Astrocyte (in vitro differentiated cells and primary cell): ENCODE measurements at regions not wholly inside any gene's neighbourhood (a gene's known extent, or its start where the extent isn't known, plus 50 kb on each side); places are given as distances from the start of the nearest gene placed in this dataset.

Experiments
- DNase-seq: peaks from one replicate; pipeline ENCODE4 v3.0.0-alpha.2; 2010; ENCODE audit warnings: low read depth
- FAIRE-seq: peaks from 2 replicates; lab custom pipeline; 2011; peaks lifted over from hg19 to GRCh38; lab: Jason Lieb, UNC
- H2AFZ ChIP-seq: 2 replicates; pipeline ENCODE4 v1.6.0; 2012; ENCODE audit warnings: low read depth, low read length, inconsistent platforms
- H3K27ac ChIP-seq: 2 replicates; pipeline ENCODE4 v1.5.1; 2011; ENCODE audit warnings: low read depth, low read length, inconsistent platforms
- H3K27me3 ChIP-seq: 2 replicates; pipeline ENCODE4 v1.6.0; 2011; ENCODE audit warnings: low read length, inconsistent platforms; ENCODE audit not compliant: insufficient read depth
- H3K36me3 ChIP-seq: 2 replicates; pipeline ENCODE4 v1.5.1; 2011; ENCODE audit warnings: low read length, inconsistent platforms; ENCODE audit not compliant: insufficient read depth
- H3K4me1 ChIP-seq: 2 replicates; pipeline ENCODE4 v1.5.1; 2011; ENCODE audit warnings: low read length, inconsistent platforms; ENCODE audit not compliant: insufficient read depth
- H3K4me2 ChIP-seq: 2 replicates; pipeline ENCODE4 v1.6.0; 2012; ENCODE audit warnings: low read length, inconsistent platforms
- H3K4me3 ChIP-seq: 2 replicates; pipeline ENCODE4 v1.5.1; 2011; ENCODE audit warnings: low read depth, mild to moderate bottlenecking, low read length, inconsistent platforms; ENCODE audit not compliant: insufficient read depth
- H3K79me2 ChIP-seq: 2 replicates; pipeline ENCODE4 v1.6.0; 2012; ENCODE audit warnings: mild to moderate bottlenecking, low read length, inconsistent platforms; ENCODE audit not compliant: insufficient read depth
- H3K9ac ChIP-seq: 2 replicates; pipeline ENCODE4 v1.6.0; 2012; ENCODE audit warnings: mild to moderate bottlenecking, low read length, inconsistent platforms
- H3K9me3 ChIP-seq: 2 replicates; pipeline ENCODE4 v1.5.1; 2012; ENCODE audit warnings: low read depth, mild to moderate bottlenecking, low read length, inconsistent platforms; ENCODE audit not compliant: insufficient read depth
- H4K20me1 ChIP-seq: 2 replicates; pipeline ENCODE4 v1.6.0; 2012; ENCODE audit warnings: low read length, inconsistent platforms; ENCODE audit not compliant: insufficient read depth
- H3K27ac Mint-ChIP-seq: one replicate; pipeline ENCODE4 v1.8.0; 2021; ENCODE audit warnings: mild to moderate bottlenecking, mixed read lengths; ENCODE audit not compliant: unreplicated experiment
- H3K27me3 Mint-ChIP-seq: one replicate; pipeline ENCODE4 v1.8.0; 2021; ENCODE audit warnings: low read depth, mixed read lengths; ENCODE audit not compliant: unreplicated experiment
- H3K36me3 Mint-ChIP-seq: one replicate; pipeline ENCODE4 v1.8.0; 2021; ENCODE audit warnings: low read depth, mixed read lengths; ENCODE audit not compliant: unreplicated experiment
- H3K4me1 Mint-ChIP-seq: one replicate; pipeline ENCODE4 v1.8.0; 2021; ENCODE audit warnings: low read depth, mixed read lengths; ENCODE audit not compliant: unreplicated experiment
- H3K4me3 Mint-ChIP-seq: one replicate; pipeline ENCODE4 v1.8.0; 2021; ENCODE audit warnings: mild to moderate bottlenecking, moderate library complexity, mixed read lengths; ENCODE audit not compliant: unreplicated experiment
- H3K9me3 Mint-ChIP-seq: one replicate; pipeline ENCODE4 v1.8.0; 2021; ENCODE audit warnings: mild to moderate bottlenecking, mixed read lengths; ENCODE audit not compliant: unreplicated experiment
- EZH2 ChIP-seq: IDR thresholded peaks from 2 replicates; pipeline ENCODE4 v1.6.1; 2012; ENCODE audit warnings: mild to moderate bottlenecking, low read length, inconsistent platforms; ENCODE audit not compliant: insufficient read depth
- TF ChIP-seq, protein P1 (sequence below): IDR thresholded peaks from 2 replicates; pipeline ENCODE4 v1.5.1; 2011; ENCODE audit warnings: low read depth, mild to moderate bottlenecking, inconsistent platforms, low read length, moderate library complexity; ENCODE audit not compliant: insufficient read depth

DNA sequence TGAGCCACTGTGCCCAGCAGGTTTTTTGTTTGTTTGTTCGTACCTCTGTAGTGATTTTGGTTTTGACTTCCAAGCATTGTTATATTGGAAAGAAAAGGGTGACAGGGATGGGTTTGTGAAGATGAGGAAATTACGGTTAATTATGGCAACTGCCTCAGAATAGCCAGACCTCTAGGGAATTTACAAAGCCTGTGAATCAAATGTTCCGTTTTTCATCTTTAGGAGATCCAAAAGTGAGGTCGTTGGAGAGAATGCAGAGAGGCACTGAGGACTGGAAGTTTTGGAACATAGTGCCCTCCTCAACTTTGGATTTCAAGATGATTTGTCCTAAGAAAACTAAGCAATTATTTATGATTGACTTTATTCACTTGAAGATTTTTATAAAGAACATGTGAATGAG is 54.5 kb upstream of the EVL start:
- FAIRE-seq (no peak), DNase-seq (no peak)
- H3K27ac Mint-ChIP-seq: no peak overlapping the region
- peaks cover 3% of the 10 kb centered on the region for H3K4me1 Mint-ChIP-seq
- no peaks in the 10 kb centered on the region for H3K27me3 Mint-ChIP-seq
- H3K4me1 ChIP-seq: no peaks in the 10 kb centered on the region
- H3K27ac ChIP-seq: no peak overlapping the region
- H3K27me3 ChIP-seq: no peaks in the 10 kb centered on the region
- H3K9me3 Mint-ChIP-seq: no peaks in the 10 kb centered on the region
- TF ChIP-seq EZH2: no peak
- TF ChIP-seq, protein P1, sequence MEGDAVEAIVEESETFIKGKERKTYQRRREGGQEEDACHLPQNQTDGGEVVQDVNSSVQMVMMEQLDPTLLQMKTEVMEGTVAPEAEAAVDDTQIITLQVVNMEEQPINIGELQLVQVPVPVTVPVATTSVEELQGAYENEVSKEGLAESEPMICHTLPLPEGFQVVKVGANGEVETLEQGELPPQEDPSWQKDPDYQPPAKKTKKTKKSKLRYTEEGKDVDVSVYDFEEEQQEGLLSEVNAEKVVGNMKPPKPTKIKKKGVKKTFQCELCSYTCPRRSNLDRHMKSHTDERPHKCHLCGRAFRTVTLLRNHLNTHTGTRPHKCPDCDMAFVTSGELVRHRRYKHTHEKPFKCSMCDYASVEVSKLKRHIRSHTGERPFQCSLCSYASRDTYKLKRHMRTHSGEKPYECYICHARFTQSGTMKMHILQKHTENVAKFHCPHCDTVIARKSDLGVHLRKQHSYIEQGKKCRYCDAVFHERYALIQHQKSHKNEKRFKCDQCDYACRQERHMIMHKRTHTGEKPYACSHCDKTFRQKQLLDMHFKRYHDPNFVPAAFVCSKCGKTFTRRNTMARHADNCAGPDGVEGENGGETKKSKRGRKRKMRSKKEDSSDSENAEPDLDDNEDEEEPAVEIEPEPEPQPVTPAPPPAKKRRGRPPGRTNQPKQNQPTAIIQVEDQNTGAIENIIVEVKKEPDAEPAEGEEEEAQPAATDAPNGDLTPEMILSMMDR: no peak
- no peak overlapping the region for H2AFZ ChIP-seq
- no peaks in the 10 kb centered on the region for H3K9me3 ChIP-seq
- H3K4me3 Mint-ChIP-seq: no peak overlapping the region
- H3K9ac ChIP-seq: no peak overlapping the region
- H3K4me3 ChIP-seq: no peak overlapping the region
- H4K20me1 ChIP-seq: peaks cover 58% of the 10 kb centered on the region
- no peaks in the 10 kb centered on the region for H3K36me3 ChIP-seq
- H3K4me2 ChIP-seq: no peak overlapping the region
- peaks cover 2% of the 10 kb centered on the region for H3K36me3 Mint-ChIP-seq
- peaks cover 58% of the 10 kb centered on the region for H3K79me2 ChIP-seq

DNA sequence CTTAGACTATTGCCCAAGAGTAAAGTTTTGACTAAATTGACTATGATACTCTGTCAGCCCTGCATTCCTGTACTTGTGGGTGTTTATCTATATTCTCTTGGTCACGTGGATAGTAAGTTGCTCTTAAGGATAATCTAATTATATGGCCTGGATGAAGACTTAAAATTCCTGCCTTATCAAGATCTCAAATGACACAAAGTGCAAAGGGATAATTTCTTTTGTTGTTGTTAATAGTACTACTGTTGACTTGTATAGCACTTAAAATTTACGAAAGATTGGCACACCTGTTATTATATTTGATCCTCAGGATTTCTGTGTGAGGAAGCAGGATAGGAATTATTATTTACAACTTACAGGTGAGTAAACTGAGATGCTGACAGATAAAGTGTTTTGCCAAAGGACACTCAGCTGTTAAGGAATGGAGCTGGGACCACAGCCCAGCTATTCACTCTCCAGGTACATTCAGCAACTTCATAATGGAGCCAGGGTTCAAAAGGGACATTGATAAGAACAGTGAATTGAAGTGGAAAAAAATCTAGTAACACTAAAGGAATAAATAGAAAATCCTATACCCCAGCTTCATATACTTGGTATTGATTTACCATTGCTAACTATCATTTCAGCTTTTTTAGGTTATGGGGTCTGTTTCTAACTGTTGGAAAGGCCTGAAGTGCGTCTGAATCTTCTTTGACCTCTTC is 53.4 kb upstream of the EVL start:
- H3K9ac ChIP-seq: no peak overlapping the region
- FAIRE-seq (no peak), DNase-seq (no peak)
- H3K27ac Mint-ChIP-seq: no peak overlapping the region
- H3K79me2 ChIP-seq: peaks cover 59% of the 10 kb centered on the region
- peaks cover 63% of the 10 kb centered on the region for H4K20me1 ChIP-seq
- peaks cover 3% of the 10 kb centered on the region for H3K4me1 Mint-ChIP-seq
- H3K4me3 Mint-ChIP-seq: no peak overlapping the region
- H3K36me3 ChIP-seq: no peaks in the 10 kb centered on the region
- no peaks in the 10 kb centered on the region for H3K27me3 ChIP-seq
- no peak overlapping the region for H3K4me2 ChIP-seq
- TF ChIP-seq, protein P1: no peak
- no peak for TF ChIP-seq EZH2
- no peaks in the 10 kb centered on the region for H3K4me1 ChIP-seq
- H3K9me3 Mint-ChIP-seq: no peaks in the 10 kb centered on the region
- no peak overlapping the region for H3K4me3 ChIP-seq
- H3K9me3 ChIP-seq: no peaks in the 10 kb centered on the region
- no peak overlapping the region for H3K27ac ChIP-seq
- no peaks in the 10 kb centered on the region for H3K27me3 Mint-ChIP-seq
- H2AFZ ChIP-seq: no peak overlapping the region
- no peaks in the 10 kb centered on the region for H3K36me3 Mint-ChIP-seq
